Stimulated activated CD4-positive, alpha-beta T cell treated with anti-CD3 and anti-CD28 coated beads, TNF-alpha, amount 100 ng/mL, for 48 hours (primary cell): ENCODE measurements at regions not wholly inside any gene's neighbourhood (a gene's known extent, or its start where the extent isn't known, plus 50 kb on each side); places are given as distances from the start of the nearest gene placed in this dataset.
A peak's percentile ranks its signal among the peaks of the same experiment; 100 is the strongest.

Source experiments
- DNase-seq, 3 donors: peaks; one replicate each; pipeline ENCODE4 v3.0.0-alpha.2; 2020; ENCODE audit warnings: low read depth in 3 of 3

GRCh38 chr11:70650075-70650909 lies 252.0 kb downstream of the CTTN start:
- peak in 2 of 3 donors; percentile 7 to 20 for DNase-seq

DNA sequence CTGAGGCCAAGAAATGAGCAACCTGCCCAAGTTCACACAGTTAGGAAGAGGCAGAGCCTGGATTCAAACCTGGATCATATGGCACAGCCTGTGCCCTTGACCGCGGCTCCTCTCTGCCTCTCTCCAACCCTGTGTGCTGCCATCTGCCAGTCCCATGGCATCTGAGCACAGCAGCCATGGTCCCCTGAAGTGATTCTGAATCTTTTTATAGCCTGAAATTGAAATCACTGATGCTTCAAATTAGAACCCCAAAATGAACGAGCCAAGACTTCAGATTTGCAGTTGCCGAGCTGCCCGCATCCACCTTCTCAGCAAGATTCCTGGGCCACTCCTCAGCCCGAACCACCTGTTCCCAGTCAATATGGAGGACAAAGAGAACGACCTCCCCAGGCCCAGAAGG lies 252.7 kb downstream of the CTTN start:
- no peak for DNase-seq

GRCh38 chr11:70654016-70654415 lies 255.7 kb downstream of the CTTN start:
- no peak for DNase-seq

GRCh38 chr11:70655816-70656215 lies 257.5 kb downstream of the CTTN start:
- no peak for DNase-seq

DNA sequence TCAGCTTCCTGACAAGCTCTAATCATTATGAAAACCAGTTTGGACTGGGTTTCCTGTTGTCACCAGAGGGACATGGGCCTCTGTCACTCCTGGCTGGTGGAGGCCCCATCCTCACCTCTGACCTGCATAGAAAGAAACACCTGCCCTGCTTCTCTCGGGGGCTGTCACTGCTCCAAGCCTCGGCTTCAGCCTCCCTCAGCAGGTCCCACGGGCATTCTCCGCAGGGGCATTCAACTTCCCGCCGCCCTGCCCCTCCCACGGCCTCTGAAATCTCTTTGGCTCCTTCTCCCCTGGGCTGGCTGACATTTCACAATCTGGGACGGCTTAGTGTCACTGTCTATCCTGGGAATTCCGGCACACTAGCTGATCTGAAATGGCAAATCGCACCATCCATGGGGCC lies 257.9 kb downstream of the CTTN start:
- DNase-seq, result no peak

DNA sequence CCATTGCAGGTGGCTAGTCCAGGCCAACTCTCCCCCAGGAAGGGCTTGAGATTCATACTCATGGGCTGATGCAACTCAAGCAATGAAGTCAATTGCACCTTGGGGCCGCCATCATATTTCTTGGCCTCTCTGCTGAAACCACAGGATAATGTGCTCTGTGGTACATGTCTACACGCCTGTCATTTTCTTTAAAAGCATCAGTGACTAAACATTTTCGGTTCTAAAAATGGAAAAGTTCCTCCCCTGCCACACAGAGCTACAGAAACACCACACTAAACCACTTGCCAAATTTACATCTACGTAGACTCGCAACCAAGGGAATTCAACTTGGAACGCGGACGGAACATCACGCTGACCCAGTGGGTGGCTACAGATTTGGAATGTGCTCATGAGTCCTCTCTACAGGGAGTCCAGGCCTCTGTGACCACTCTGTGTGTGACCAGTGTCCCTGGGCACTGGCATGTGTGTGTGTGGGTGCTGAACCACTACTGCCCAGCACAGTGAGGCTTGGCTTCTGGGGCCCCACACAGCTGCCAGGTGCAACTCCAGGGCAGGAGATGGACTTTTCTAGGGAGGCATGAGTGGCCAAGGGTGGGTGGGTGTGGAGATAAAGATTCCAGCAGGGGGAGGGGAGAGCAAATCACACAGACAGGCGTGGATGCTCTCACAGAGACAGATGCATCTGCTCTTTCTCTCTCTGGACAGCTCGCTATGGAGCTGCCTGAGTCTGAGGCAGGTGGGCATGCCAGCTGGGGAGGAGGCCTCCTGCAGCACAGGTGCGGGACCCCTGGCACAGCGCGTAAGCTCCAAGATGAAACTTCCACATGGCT lies 261.9 kb downstream of the CTTN start:
- DNase-seq, result no peak

DNA sequence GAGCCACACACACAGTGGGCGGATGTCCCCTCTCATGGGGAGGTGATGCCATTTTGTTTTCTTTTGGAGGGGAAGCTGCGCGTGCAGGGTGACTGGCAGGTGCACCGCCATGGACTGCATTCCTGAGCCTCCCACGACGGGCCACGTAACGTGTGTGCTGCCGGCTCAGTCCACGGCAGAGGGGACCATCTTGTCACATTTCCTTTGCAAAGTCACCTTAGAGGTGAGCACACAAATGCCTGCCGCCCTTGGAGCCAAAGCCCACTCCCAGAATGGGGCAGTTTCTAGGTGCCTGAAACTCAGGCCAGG lies 262.5 kb downstream of the CTTN start:
- DNase-seq, result no peak

DNA sequence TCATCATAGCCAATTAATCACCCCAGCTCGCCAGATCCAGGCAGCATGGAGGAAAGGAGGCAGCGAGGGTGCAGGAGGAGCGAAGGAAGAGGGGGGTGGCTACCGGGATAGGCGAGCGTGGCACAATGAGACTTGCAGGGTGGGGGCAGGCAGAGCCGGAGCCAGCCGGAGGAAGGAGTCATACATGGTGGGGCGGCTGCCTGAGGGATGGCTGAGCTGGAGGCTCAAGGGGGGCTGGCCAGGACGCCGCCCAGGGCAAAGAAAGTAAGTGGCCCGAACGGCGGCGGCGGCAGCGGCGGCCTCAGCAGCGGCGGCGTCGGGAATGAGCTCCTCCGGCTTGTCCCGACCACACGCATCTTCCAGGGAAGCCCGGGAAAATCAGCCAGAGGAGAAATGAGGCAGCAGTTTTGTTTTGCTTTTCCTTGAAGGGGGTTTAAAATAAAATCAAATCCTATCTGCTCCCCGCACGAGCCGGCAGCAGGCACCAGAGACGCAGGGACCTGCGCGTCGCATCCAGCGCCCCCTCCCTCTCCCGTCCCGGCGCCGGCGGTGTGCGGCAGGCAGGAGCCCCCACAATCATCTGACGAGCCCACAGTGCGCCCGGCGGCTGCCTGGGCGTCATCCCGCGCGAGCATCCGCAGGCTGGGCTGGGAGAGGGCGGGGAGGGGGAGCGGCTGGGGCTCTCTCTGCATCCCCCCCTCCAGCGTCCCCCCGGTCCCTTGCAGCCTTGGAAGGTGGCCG lies 263.6 kb downstream of the CTTN start:
- DNase-seq, result no peak

DNA sequence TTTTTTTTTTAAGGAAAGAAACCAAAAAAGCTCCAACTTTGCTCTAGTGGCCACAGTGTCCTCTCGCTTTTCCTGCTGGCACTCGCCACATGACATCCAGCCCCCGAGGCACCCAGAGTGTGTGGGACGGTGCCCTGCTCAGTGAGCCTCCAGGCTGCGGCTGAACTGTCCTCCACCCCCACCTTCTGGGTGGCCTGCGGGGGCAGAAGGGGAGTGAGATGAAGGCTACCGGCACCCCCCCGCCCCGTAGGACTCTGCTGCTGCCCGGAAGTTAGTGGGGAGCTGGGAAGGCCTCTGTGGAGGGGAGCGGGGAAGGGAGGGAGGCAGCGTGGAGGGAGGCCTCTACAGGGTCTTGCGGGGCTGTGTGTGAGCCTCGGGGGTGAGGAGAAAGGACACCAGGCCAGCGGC lies 264.4 kb downstream of the CTTN start:
- no peak for DNase-seq

GRCh38 chr11:70663815-70664214 lies 265.5 kb downstream of the CTTN start:
- DNase-seq, result no peak

DNA sequence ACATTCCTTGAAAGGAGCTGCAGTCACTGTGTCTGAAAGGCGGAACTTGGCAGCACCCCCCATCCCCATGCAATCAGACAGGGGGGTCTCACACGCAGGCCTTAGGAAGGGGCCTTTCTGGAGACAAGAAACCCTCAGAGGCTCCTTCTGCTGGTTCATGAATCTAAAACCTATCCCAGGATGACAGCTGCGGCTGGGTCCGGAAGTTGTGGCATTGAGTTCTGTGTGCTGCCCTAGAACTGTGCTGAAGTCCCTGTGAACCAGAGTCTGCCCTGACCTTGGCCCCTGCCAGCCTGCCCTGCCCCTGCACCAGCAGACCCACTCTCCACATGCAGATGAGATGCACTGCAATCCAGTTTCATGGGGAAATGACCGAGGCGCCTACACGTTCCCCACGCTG lies 268.0 kb downstream of the CTTN start:
- no peak for DNase-seq

- DNase-seq, result no peak
Observed at GRCh38 chr11:70667767-70668166, 269.4 kb downstream of the CTTN start.

GRCh38 chr11:70668204-70669202 lies 270.2 kb downstream of the CTTN start:
- DNase-seq, result no peak

- no peak for DNase-seq
Observed at GRCh38 chr11:70669281-70669680, 271.0 kb downstream of the CTTN start.

DNA sequence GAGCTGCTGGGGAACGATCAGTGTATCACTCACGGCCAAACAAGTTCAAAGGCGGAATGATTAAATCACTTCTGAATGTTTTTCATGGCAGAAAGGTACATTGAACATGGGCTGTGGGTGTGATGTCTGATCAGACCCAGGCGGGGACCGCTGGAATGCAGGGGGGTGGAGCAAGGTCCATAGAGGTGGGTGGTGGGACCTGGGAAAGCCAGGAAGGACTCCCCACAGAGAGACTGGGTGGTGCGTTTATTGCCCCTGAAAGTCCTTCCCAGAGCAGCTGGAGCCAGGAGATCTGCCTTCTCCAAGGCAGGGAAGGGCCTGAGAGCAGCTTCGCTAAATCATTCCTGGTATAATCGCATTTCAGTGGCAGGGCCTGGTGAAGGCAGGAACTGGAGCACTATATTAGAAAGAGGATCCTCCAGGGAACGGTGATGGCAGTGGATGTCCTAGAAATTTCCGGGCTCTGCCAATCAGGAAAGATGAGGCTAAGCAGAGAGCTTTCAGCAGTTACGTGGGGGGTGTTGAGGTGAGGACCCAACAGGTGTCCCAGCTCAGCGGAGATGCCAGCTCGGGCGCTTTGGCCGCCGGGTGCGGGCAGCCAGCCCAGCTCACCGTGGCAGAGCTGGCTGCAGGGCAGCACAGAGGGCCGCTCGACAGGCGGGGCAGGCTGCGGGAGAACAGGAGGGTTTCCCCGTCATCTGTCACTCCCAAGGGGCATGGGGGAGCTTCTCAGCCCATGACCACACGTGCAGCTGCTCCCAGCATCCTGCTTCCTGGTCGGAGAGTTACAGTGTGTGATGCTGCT lies 271.7 kb downstream of the CTTN start:
- no peak for DNase-seq

GRCh38 chr11:70670676-70671034 lies 272.3 kb downstream of the CTTN start:
- no peak for DNase-seq

DNA sequence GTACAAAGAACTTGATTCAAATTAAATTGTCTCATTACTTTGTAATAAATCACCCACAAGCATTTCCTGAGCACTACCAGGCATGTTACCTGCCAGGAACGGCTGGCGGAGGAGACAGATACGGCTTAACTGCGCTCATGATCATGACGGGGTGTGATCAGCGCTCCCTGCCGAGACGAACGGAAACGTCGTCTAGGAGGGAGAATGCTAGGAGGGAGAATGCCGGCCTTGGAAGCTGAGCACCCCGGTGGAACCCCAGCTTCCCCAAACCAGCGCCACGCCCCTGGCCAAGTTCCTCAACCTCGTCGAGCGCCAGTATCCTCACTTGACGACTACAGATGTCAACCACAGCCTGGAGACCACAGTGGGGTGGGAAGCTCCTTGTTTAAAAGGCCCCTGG lies 272.8 kb downstream of the CTTN start:
- DNase-seq, result no peak

DNA sequence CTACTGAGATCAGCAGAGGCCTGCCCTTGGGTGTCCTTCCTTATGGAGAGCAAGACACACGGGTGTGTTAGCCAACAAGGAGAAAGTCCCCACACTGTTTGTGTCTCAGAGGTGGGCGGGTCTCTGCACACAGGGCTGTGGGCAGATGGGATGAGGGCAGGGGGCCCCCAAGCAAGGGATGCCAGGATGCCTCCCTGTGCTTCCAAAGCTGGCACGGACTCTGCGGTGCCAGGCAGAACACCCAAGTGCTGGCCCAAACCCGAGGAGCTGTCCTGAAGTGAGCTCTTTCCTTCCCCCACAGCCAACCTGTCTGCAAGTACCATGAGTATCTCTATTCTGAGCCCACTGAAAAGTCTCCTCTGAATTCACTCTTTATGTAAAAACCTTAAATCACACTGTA lies 273.3 kb downstream of the CTTN start:
- DNase-seq, result no peak

DNA sequence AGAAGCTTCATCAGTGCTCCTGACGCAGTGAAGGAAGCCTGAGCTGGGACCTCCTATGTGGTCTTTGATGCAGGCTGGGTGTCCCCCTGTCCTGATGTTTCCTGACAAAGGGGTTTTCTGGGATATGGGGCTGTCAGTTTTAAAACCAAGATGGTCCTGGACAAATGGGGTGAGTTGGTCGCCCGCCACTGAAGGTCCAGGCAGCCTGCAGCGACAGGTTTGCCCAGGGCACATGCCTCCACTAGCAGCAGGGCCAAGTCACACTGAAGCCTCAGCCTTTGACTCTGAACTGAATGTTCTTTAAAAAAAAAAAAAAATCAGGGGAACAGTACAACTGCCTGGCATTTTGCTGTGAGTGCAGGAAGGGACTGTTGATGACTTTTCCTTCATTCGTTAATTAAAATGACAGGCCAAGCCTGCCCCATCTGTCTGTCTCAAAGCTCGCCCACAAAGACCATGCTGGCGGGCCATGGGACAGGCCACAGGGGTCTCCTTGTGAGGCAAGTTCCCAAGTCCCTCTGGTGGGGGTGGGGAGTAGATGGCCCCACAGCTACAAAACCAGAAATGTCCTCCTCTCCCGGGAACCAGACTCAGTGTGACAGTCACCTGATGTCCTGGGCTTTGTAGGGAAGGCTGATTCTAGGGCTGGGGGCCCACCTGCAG lies 274.8 kb downstream of the CTTN start:
- DNase-seq, result no peak

- no peak for DNase-seq
Observed at GRCh38 chr11:70674605-70675004, 276.3 kb downstream of the CTTN start.
